ENCODE measurements at regions not wholly inside any gene's neighbourhood (a gene's known extent, or its start where the extent isn't known, plus 50 kb on each side); places are given as distances from the start of the nearest gene placed in this dataset.

DNA sequence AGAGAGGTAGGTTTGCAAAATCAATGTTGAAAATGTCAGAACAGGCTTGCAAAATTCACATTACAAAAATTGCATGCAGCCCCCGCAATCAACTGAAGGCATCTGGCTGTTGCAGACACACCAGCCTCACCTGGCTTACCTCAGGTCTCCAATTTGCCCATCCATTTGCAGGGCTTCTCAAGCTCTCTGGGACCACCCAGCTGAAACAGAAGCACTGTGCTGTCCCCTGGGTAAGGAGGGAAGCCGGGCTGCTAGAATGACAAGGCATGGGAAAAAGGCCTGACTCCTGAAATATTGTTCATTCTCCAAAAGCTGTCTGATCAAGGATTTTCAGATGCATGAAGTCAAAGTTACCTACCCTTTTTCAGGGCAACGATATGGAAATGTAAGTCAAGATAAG is 52.6 kb upstream of the CD93 start:
- DNase-seq, result no peak
- in situ Hi-C loops (cut with HindIII; ENCODE audit: low pct_ligation_motif_present, low pct_unique_long_range_greater_than_20kb, low sequenced_read_pairs), result no loop called here

GRCh38 chr20:23138226-23138625 is 52.1 kb upstream of the CD93 start:
- in situ Hi-C loops (cut with HindIII; ENCODE audit: low pct_ligation_motif_present, low pct_unique_long_range_greater_than_20kb, low sequenced_read_pairs), result no loop called here
- DNase-seq, result no peak

- in situ Hi-C loops (cut with HindIII; ENCODE audit: low pct_ligation_motif_present, low pct_unique_long_range_greater_than_20kb, low sequenced_read_pairs), result no loop called here
These were observed 51.0 kb upstream of the CD93 start for GRCh38 chr20:23136893-23137745.

GRCh38 chr20:23135449-23136420 is 49.6 kb upstream of the CD93 start:
- in situ Hi-C loops (cut with HindIII; ENCODE audit: low pct_ligation_motif_present, low pct_unique_long_range_greater_than_20kb, low sequenced_read_pairs), result no loop called here
- no peak for DNase-seq

More at GRCh38 chr20:23136893-23137745, 51.0 kb upstream of the CD93 start:
- DNase-seq, result no peak

Data from ACHN (cell line).